ENCODE measurements at regions not wholly inside any gene's neighbourhood (a gene's known extent, or its start where the extent isn't known, plus 50 kb on each side); places are given as distances from the start of the nearest gene placed in this dataset.

GRCh38 chr9:87146933-87147332, 199.6 kb upstream of the GAS1 start:
- TF ChIP-seq, protein P1, sequence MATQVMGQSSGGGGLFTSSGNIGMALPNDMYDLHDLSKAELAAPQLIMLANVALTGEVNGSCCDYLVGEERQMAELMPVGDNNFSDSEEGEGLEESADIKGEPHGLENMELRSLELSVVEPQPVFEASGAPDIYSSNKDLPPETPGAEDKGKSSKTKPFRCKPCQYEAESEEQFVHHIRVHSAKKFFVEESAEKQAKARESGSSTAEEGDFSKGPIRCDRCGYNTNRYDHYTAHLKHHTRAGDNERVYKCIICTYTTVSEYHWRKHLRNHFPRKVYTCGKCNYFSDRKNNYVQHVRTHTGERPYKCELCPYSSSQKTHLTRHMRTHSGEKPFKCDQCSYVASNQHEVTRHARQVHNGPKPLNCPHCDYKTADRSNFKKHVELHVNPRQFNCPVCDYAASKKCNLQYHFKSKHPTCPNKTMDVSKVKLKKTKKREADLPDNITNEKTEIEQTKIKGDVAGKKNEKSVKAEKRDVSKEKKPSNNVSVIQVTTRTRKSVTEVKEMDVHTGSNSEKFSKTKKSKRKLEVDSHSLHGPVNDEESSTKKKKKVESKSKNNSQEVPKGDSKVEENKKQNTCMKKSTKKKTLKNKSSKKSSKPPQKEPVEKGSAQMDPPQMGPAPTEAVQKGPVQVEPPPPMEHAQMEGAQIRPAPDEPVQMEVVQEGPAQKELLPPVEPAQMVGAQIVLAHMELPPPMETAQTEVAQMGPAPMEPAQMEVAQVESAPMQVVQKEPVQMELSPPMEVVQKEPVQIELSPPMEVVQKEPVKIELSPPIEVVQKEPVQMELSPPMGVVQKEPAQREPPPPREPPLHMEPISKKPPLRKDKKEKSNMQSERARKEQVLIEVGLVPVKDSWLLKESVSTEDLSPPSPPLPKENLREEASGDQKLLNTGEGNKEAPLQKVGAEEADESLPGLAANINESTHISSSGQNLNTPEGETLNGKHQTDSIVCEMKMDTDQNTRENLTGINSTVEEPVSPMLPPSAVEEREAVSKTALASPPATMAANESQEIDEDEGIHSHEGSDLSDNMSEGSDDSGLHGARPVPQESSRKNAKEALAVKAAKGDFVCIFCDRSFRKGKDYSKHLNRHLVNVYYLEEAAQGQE (IDR thresholded peaks at IDR 0.05; ENCODE audit: insufficient read depth in 1 of 2, low read depth in 2 of 2, low read length in 2 of 2) = no peak
- no peak for TF ChIP-seq TAF1 (IDR thresholded peaks at IDR 0.05; ENCODE audit: borderline replicate concordance, insufficient read depth, low read length)
- no peak for TF ChIP-seq SIN3A (IDR thresholded peaks at IDR 0.05; ENCODE audit: borderline replicate concordance, insufficient read depth, low read length)
- no peak for TF ChIP-seq POLR2AphosphoS5 (IDR thresholded peaks at IDR 0.05; ENCODE audit: low read depth, low read length)
- no peak for TF ChIP-seq FOXP2 (optimal IDR thresholded peaks at IDR 0.05; ENCODE audit: borderline replicate concordance, extremely low read depth, extremely low read length, insufficient read depth)

Data from PFSK-1 (cell line).